Myocyte (in vitro differentiated cells): ENCODE measurements at regions not wholly inside any gene's neighbourhood (a gene's known extent, or its start where the extent isn't known, plus 50 kb on each side); places are given as distances from the start of the nearest gene placed in this dataset.
"Not testable (repeated sequence)": the region's sequence is repeated elsewhere in the genome, so short reads cannot be mapped to it uniquely, and the experiment has no call there.

Experiments used
- DNase-seq: peaks from one replicate; pipeline ENCODE4 v3.0.0-alpha.2; 2012; ENCODE audit warnings: low read depth

DNA sequence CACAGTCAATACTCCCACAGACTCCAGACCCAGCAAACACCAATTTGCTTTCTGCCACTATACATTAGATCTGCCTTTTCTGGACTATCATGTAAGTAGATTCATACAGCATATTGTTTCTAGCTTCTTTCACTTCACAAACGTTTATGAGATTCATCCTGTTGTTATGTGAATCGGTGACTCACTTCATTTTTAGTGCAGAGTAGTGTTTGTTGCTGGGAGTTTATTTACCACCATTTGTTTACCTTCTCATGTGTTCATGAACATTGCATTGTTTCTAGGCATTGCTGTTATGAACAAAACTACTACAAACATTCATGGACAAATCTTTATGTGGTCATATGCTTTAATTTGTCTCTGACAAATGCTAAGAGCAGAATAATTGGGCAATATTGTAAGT lies 807.8 kb upstream of the TMEM132C start:
- no peak for DNase-seq

DNA sequence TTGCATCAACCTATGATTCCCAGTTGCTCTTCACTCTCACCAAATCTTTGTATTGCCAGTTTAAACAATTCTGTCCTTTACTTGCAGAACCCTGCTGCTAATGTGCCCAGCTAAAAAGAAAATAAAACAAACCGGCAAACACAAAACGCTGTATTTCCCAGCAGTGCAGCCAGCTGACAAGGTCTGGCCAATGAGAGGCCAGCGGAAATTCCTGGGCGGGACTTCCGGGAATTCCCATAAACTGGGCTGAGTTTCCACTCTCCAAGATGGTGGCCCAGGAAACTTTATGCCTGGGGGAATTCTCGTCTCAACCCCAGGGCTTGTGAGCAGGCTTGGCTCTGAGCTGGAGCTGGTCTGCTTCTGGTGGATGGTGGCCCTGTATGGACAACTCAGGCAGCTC lies 807.3 kb upstream of the TMEM132C start:
- no peak for DNase-seq

- no peak for DNase-seq
Observed at GRCh38 chr12:127463237-127463636, 803.7 kb upstream of the TMEM132C start.

- DNase-seq: no peak
Observed at GRCh38 chr12:127469331-127469730, 797.6 kb upstream of the TMEM132C start.

GRCh38 chr12:127473766-127474165 lies 793.2 kb upstream of the TMEM132C start:
- no peak for DNase-seq

GRCh38 chr12:127479256-127479655 lies 787.7 kb upstream of the TMEM132C start:
- DNase-seq: no peak

GRCh38 chr12:127480775-127481314 lies 786.1 kb upstream of the TMEM132C start:
- DNase-seq: no peak

GRCh38 chr12:127482950-127483349 lies 784.0 kb upstream of the TMEM132C start:
- DNase-seq: no peak

GRCh38 chr12:127485528-127485927 lies 781.4 kb upstream of the TMEM132C start:
- peak; percentile 75 for DNase-seq

- no peak for DNase-seq
Observed at GRCh38 chr12:127487031-127487430, 779.9 kb upstream of the TMEM132C start.

GRCh38 chr12:127489061-127489460 lies 777.9 kb upstream of the TMEM132C start:
- DNase-seq: no peak

DNA sequence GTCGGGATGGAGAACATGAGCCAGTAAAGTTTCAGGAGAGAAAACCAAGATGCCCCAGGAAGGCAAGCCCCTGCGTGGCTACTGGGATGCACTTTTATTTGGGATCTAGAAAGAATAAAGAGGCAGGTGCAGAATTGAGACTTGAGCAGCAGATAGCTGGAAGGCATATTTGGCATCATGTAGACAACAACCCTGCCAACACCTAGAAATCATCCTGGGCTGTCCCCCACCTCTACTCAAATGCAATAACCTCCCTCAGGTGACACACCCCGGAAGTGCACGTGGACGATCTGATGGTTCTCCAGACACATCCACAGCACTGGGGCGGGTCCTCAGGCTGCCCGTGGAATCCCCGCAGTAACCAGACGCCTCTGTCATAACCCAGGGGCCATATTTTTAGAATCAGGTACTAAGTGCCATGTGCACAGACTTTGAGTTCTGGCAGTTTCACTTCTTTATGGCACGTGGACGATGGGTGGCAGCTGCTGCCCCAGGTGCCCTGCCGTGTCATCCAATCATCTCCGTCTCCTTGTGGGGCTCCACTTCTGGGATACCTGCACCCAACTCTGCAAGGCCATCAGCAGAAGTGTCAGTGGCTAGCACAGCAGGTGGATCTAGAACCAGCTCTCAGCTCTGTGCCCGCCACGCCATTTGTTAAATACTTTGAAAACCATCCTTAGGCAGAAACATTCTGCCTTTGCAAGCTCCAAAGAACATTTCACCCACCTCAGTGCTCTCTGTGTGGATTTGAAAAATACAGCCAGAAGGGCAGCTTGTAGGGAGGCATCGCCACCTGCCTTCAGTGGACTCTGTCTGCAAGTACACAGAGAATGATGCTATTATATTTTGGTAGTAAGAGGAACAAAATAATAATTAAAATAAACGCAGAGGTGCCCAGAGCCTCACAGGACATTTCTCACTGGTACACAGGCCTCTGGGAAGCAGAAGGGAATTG lies 771.7 kb upstream of the TMEM132C start:
- no peak for DNase-seq

DNA sequence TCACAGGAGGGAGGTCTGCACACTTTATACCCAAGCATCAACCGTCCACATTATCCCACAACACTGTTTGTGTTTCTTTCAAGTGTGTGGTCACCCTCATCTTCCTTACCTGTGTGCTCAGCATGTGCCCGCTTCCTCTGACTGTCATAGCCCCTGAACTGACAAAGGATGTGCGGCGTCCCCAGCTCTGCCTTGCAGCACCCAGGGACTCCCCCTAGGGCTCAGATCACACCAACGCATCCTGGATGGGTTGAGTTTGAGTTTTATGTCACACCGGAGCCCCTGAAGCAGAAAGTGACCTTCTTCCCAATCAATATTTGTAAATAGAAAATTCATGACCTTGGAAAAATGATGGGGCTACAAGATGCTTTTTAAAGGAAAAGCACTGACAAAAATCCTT lies 770.7 kb upstream of the TMEM132C start:
- no peak for DNase-seq

- peak; percentile 89 for DNase-seq
Observed at GRCh38 chr12:127500512-127501035, 766.4 kb upstream of the TMEM132C start.

- no peak for DNase-seq
Observed at GRCh38 chr12:127501916-127502315, 765.1 kb upstream of the TMEM132C start.

- no peak for DNase-seq
Observed at GRCh38 chr12:127503246-127503645, 763.7 kb upstream of the TMEM132C start.

GRCh38 chr12:127503996-127504395 lies 763.0 kb upstream of the TMEM132C start:
- DNase-seq: not testable (repeated sequence)

- no peak for DNase-seq
Observed at GRCh38 chr12:127504874-127505273, 762.1 kb upstream of the TMEM132C start.

- no peak for DNase-seq
Observed at GRCh38 chr12:127507341-127507740, 759.6 kb upstream of the TMEM132C start.

DNA sequence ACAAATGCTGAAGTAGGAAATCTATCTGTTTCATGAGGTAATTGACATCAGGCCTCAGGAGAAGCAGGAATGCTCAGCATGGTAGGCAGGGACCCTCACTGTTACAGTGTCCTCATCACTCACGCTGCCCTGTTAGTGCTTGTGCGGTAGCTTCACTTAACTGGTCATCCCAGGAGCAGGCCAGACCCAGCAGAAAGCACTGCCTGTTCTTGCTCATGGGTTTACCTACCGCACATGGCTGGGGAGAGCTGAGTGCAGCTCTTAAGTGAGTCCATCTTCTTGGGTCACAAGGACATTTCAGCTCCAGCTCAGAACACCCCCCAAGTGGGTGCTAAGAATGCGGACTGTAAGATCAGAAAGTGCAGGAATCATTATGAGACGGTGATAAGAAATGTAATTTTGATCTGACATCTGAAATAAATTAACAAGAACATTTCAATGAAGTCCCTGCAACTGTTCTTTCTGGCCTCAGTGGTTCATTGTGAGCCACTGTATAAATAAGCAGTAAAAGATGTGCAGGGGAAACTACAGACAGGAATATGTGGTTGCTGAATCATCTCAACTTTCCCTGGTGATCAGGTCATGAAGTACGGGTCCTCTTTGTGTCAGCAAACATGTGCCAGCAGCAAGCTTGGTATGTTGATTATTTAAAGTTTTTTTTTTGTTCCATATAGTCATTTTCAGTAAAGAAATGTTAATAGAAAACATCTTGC lies 757.7 kb upstream of the TMEM132C start:
- DNase-seq: peak; percentile 28

- DNase-seq: peak; percentile 56
Observed at GRCh38 chr12:127515941-127516340, 751.0 kb upstream of the TMEM132C start.

DNA sequence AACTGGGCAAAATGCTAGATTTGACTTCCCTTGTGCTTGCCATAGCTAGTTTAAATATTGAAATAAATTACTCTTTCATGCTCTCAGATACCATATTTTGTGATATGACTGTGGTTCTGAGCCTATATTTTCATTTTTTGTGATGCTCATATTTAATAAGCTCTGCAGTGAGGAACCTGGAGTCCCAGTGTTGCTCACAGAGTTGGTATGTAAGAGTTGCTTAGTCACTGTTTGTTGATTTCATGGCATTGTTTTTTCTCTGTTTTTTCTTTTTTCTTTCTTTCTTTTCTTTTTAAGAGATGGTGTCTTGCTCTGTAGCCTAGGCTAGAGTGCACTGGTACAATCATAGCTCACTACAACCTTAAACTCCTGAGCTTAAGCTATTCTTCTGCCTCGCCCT lies 750.5 kb upstream of the TMEM132C start:
- peak; percentile 12 for DNase-seq
